H1 (cell line): ENCODE measurements at regions not wholly inside any gene's neighbourhood (a gene's known extent, or its start where the extent isn't known, plus 50 kb on each side); places are given as distances from the start of the nearest gene placed in this dataset.

Source experiments
- CEBPB ChIP-seq: IDR thresholded peaks from 2 replicates; pipeline ENCODE4 v1.6.1; 2012; ENCODE audit warnings: low read depth, low read length
- ZNF274 ChIP-seq: IDR thresholded peaks from 2 replicates; pipeline ENCODE4 v1.7.0; 2012; ENCODE audit warnings: low read length, borderline replicate concordance; ENCODE audit errors: extremely low read depth
- TF ChIP-seq, protein P1 (sequence below): IDR thresholded peaks from 2 replicates; pipeline ENCODE4 v1.6.1; 2012; ENCODE audit warnings: low read length, inconsistent platforms

- TF ChIP-seq, protein P1, sequence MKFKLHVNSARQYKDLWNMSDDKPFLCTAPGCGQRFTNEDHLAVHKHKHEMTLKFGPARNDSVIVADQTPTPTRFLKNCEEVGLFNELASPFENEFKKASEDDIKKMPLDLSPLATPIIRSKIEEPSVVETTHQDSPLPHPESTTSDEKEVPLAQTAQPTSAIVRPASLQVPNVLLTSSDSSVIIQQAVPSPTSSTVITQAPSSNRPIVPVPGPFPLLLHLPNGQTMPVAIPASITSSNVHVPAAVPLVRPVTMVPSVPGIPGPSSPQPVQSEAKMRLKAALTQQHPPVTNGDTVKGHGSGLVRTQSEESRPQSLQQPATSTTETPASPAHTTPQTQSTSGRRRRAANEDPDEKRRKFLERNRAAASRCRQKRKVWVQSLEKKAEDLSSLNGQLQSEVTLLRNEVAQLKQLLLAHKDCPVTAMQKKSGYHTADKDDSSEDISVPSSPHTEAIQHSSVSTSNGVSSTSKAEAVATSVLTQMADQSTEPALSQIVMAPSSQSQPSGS = no peak
- TF ChIP-seq CEBPB = no peak
- TF ChIP-seq ZNF274 = no peak
These were observed 336.7 kb upstream of the GNPDA2 start (continued) for GRCh38 chr4:45062935-45063545.
